ENCODE measurements at regions not wholly inside any gene's neighbourhood (a gene's known extent, or its start where the extent isn't known, plus 50 kb on each side); places are given as distances from the start of the nearest gene placed in this dataset.
A peak's percentile ranks its signal among the peaks of the same experiment; 100 is the strongest.

GRCh38 chr2:146489386-146489785 is 1355.4 kb upstream of the ACVR2A start:
- TF ChIP-seq, protein P1, sequence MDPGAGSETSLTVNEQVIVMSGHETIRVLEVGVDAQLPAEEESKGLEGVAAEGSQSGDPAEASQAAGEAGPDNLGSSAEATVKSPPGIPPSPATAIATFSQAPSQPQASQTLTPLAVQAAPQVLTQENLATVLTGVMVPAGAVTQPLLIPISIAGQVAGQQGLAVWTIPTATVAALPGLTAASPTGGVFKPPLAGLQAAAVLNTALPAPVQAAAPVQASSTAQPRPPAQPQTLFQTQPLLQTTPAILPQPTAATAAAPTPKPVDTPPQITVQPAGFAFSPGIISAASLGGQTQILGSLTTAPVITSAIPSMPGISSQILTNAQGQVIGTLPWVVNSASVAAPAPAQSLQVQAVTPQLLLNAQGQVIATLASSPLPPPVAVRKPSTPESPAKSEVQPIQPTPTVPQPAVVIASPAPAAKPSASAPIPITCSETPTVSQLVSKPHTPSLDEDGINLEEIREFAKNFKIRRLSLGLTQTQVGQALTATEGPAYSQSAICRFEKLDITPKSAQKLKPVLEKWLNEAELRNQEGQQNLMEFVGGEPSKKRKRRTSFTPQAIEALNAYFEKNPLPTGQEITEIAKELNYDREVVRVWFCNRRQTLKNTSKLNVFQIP (CRISPR knock-in tag; IDR thresholded peaks at IDR 0.05; ENCODE audit: borderline replicate concordance, low read depth), result no peak
- TF ChIP-seq CSDC2 (CRISPR knock-in tag; IDR thresholded peaks at IDR 0.05) (no peak), ZNF70 (CRISPR knock-in tag; IDR thresholded peaks at IDR 0.05) (no peak), OSR1 (CRISPR knock-in tag; IDR thresholded peaks at IDR 0.05) (no peak), RARB (CRISPR knock-in tag; IDR thresholded peaks at IDR 0.05) (no peak), PPARA (CRISPR knock-in tag; IDR thresholded peaks at IDR 0.05; ENCODE audit: borderline replicate concordance) (no peak), ZNF565 (CRISPR knock-in tag; conservative IDR thresholded peaks at IDR 0.05; ENCODE audit: low read depth) (no peak), ZFP30 (CRISPR knock-in tag; IDR thresholded peaks at IDR 0.05) (no peak), ZC3H10 (CRISPR knock-in tag; IDR thresholded peaks at IDR 0.05) (no peak), ZFP3 (CRISPR knock-in tag; IDR thresholded peaks at IDR 0.05) (no peak), ZNF8 (CRISPR knock-in tag; IDR thresholded peaks at IDR 0.05) (no peak), ARNTL (CRISPR knock-in tag; IDR thresholded peaks at IDR 0.05; ENCODE audit: borderline replicate concordance, low read depth) (no peak), BACH2 (CRISPR knock-in tag; IDR thresholded peaks at IDR 0.05; ENCODE audit: borderline replicate concordance) (no peak), CSRNP3 (CRISPR knock-in tag; IDR thresholded peaks at IDR 0.05) (no peak), ESRRG (CRISPR knock-in tag; IDR thresholded peaks at IDR 0.05) (no peak)
- TF ChIP-seq, protein P2, sequence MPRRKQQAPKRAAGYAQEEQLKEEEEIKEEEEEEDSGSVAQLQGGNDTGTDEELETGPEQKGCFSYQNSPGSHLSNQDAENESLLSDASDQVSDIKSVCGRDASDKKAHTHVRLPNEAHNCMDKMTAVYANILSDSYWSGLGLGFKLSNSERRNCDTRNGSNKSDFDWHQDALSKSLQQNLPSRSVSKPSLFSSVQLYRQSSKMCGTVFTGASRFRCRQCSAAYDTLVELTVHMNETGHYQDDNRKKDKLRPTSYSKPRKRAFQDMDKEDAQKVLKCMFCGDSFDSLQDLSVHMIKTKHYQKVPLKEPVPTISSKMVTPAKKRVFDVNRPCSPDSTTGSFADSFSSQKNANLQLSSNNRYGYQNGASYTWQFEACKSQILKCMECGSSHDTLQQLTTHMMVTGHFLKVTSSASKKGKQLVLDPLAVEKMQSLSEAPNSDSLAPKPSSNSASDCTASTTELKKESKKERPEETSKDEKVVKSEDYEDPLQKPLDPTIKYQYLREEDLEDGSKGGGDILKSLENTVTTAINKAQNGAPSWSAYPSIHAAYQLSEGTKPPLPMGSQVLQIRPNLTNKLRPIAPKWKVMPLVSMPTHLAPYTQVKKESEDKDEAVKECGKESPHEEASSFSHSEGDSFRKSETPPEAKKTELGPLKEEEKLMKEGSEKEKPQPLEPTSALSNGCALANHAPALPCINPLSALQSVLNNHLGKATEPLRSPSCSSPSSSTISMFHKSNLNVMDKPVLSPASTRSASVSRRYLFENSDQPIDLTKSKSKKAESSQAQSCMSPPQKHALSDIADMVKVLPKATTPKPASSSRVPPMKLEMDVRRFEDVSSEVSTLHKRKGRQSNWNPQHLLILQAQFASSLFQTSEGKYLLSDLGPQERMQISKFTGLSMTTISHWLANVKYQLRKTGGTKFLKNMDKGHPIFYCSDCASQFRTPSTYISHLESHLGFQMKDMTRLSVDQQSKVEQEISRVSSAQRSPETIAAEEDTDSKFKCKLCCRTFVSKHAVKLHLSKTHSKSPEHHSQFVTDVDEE (CRISPR knock-in tag; IDR thresholded peaks at IDR 0.05), result no peak
- ATAC-seq, result no peak

DNA sequence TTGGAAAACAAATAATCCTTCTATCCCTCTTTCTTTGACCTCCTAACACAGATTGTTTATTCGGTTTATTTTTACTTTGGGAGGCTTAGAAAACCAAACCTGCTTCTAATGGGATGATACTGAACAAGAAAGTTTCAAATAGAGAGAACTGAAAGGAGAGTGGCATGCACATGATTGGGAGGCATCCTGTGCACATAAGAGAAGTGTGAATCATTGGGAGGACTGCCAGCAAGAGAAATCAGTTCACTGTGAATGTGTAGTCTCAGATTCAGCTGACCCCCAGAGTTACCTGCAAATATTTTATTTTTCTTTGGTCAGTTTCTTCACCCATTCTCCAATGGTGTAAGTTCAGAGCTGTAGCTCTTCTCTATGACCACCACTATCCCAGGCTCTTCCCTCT is 1363.2 kb upstream of the ACVR2A start:
- peak; percentile 83 for ATAC-seq
- TF ChIP-seq, protein P1 (CRISPR knock-in tag; IDR thresholded peaks at IDR 0.05; ENCODE audit: borderline replicate concordance, low read depth), result no peak
- TF ChIP-seq ISL1 (CRISPR knock-in tag; IDR thresholded peaks at IDR 0.05) (no peak), ZNF565 (CRISPR knock-in tag; conservative IDR thresholded peaks at IDR 0.05; ENCODE audit: low read depth) (no peak), BACH2 (CRISPR knock-in tag; IDR thresholded peaks at IDR 0.05; ENCODE audit: borderline replicate concordance) (no peak), RARB (CRISPR knock-in tag; IDR thresholded peaks at IDR 0.05) (no peak), ZFP3 (CRISPR knock-in tag; IDR thresholded peaks at IDR 0.05) (no peak), CSDC2 (CRISPR knock-in tag; IDR thresholded peaks at IDR 0.05) (no peak), ZC3H10 (CRISPR knock-in tag; IDR thresholded peaks at IDR 0.05) (no peak)
- TF ChIP-seq, protein P3, sequence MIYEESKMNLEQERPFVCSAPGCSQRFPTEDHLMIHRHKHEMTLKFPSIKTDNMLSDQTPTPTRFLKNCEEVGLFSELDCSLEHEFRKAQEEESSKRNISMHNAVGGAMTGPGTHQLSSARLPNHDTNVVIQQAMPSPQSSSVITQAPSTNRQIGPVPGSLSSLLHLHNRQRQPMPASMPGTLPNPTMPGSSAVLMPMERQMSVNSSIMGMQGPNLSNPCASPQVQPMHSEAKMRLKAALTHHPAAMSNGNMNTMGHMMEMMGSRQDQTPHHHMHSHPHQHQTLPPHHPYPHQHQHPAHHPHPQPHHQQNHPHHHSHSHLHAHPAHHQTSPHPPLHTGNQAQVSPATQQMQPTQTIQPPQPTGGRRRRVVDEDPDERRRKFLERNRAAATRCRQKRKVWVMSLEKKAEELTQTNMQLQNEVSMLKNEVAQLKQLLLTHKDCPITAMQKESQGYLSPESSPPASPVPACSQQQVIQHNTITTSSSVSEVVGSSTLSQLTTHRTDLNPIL (CRISPR knock-in tag; IDR thresholded peaks at IDR 0.05; ENCODE audit: low read depth), result no peak
- TF ChIP-seq, protein P2 (CRISPR knock-in tag; IDR thresholded peaks at IDR 0.05), result no peak
